Neural cell (in vitro differentiated cells): ENCODE measurements at regions not wholly inside any gene's neighbourhood (a gene's known extent, or its start where the extent isn't known, plus 50 kb on each side); places are given as distances from the start of the nearest gene placed in this dataset.

Experiments used
- H2AFZ ChIP-seq: fragments of 200-600, 300-800 bp; sonication (generic), shearing (Covaris generic); 2 replicates; pipeline ENCODE4 v1.6.0; 2014; ENCODE audit warnings: low read depth, mild to moderate bottlenecking, antibody characterized with exemption, low read length, moderate library complexity
- H3F3A ChIP-seq: fragments of 200-600 bp; shearing (Covaris generic); 2 replicates; pipeline ENCODE4 v1.6.1; 2016; ENCODE audit warnings: mild to moderate bottlenecking, moderate library complexity, mixed read lengths, antibody characterized with exemption, low read length; ENCODE audit not compliant: insufficient read depth, poor library complexity, severe bottlenecking
- H3K27ac ChIP-seq: fragments of 200-600, 300-800 bp; sonication (generic), shearing (Covaris generic); 2 replicates; pipeline ENCODE4 v1.5.1; 2014; ENCODE audit warnings: mild to moderate bottlenecking, low read length, moderate library complexity
- H3K27me3 ChIP-seq: fragments of 300-800, 200-600 bp; sonication (generic), shearing (Covaris generic); 2 replicates; pipeline ENCODE4 v1.6.0; 2014; ENCODE audit warnings: mild to moderate bottlenecking, low read depth, low read length, moderate library complexity; ENCODE audit not compliant: insufficient read depth
- H3K36me3 ChIP-seq: fragments of 300-800, 200-600 bp; sonication (generic), shearing (Covaris generic); 2 replicates; pipeline ENCODE4 v1.5.1; 2014; ENCODE audit warnings: mild to moderate bottlenecking, antibody characterized with exemption, low read length, moderate library complexity; ENCODE audit not compliant: insufficient read depth
- H3K4me2 ChIP-seq: fragments of 300-800, 200-600 bp; sonication (generic), shearing (Covaris generic); 2 replicates; pipeline ENCODE4 v1.6.0; 2014; ENCODE audit warnings: mild to moderate bottlenecking, low read length
- H3K4me3 ChIP-seq: fragments of 300-800, 200-600 bp; sonication (generic), shearing (Covaris generic); 2 replicates; pipeline ENCODE4 v1.5.1; 2014; ENCODE audit warnings: mild to moderate bottlenecking, low read length, moderate library complexity
- H3K79me2 ChIP-seq: fragments of 200-600 bp; shearing (Covaris generic); replicated peaks from 2 replicates; pipeline ENCODE4 v1.6.0; 2014; ENCODE audit warnings: mild to moderate bottlenecking, low read length, moderate library complexity; ENCODE audit not compliant: insufficient read depth
- H3K9ac ChIP-seq: fragments of 300-800, 200-600 bp; sonication (generic), shearing (Covaris generic); 2 replicates; pipeline ENCODE4 v1.6.1; 2016; ENCODE audit warnings: mild to moderate bottlenecking, low read length, mixed read lengths
- H3K9me2 ChIP-seq: fragments of 200-600 bp; shearing (Covaris generic); 2 replicates; pipeline ENCODE4 v1.6.1; 2016; ENCODE audit warnings: mild to moderate bottlenecking, low read length, mixed read lengths; ENCODE audit not compliant: insufficient read depth
- H3K9me3 ChIP-seq: fragments of 200-600, 300-800 bp; sonication (generic), shearing (Covaris generic); 2 replicates; pipeline ENCODE4 v1.6.1; 2016; ENCODE audit warnings: mild to moderate bottlenecking, mixed run types, low read length, moderate library complexity, mixed read lengths
- H4K20me1 ChIP-seq: fragments of 200-600 bp; shearing (Covaris generic); 2 replicates; pipeline ENCODE4 v1.6.1; 2016; ENCODE audit warnings: mild to moderate bottlenecking, mixed run types; ENCODE audit not compliant: insufficient read depth
- EP300 ChIP-seq: fragments of 450-650 bp; conservative IDR thresholded peaks from 2 replicates; pipeline ENCODE4 v1.6.1; 2014; ENCODE audit warnings: antibody characterized with exemption, mild to moderate bottlenecking, moderate library complexity; ENCODE audit not compliant: poor library complexity, severe bottlenecking
- EZH2 ChIP-seq: fragments of 200-600, 300-800 bp; shearing (Covaris generic), sonication (generic); IDR thresholded peaks from 2 replicates; pipeline ENCODE4 v1.6.1; 2014; ENCODE audit warnings: antibody characterized with exemption, low read length, borderline replicate concordance, mild to moderate bottlenecking; ENCODE audit not compliant: insufficient read depth, poor library complexity, severe bottlenecking
- MXI1 ChIP-seq: fragments of 450-650 bp; conservative IDR thresholded peaks from 2 replicates; pipeline ENCODE4 v1.6.1; 2014; ENCODE audit warnings: antibody characterized with exemption, mild to moderate bottlenecking; ENCODE audit not compliant: poor library complexity, severe bottlenecking
- POLR2AphosphoS5 ChIP-seq: IDR thresholded peaks from 2 replicates; pipeline ENCODE4 v1.6.1; 2012
- RAD21 ChIP-seq: fragments of 450-650 bp; conservative IDR thresholded peaks from 2 replicates; pipeline ENCODE4 v1.6.1; 2014; ENCODE audit warnings: antibody characterized with exemption, mild to moderate bottlenecking, moderate library complexity
- SMC3 ChIP-seq: fragments of 450-650 bp; conservative IDR thresholded peaks from 2 replicates; pipeline ENCODE4 v1.6.1; 2014; ENCODE audit warnings: antibody characterized with exemption, mild to moderate bottlenecking, moderate library complexity; ENCODE audit not compliant: poor library complexity
- TAF1 ChIP-seq: IDR thresholded peaks from 2 replicates; pipeline ENCODE4 v1.6.1; 2012; ENCODE audit warnings: low read depth
- TF ChIP-seq, protein P1 (sequence below): IDR thresholded peaks from 2 replicates; pipeline ENCODE4 v1.6.1; 2012; ENCODE audit warnings: borderline replicate concordance
- TF ChIP-seq, protein P2 (sequence below): fragments of 450-650 bp; IDR thresholded peaks from 2 replicates; pipeline ENCODE4 v1.5.1; 2014; ENCODE audit warnings: antibody characterized with exemption, mild to moderate bottlenecking, moderate library complexity; ENCODE audit not compliant: poor library complexity, severe bottlenecking

DNA sequence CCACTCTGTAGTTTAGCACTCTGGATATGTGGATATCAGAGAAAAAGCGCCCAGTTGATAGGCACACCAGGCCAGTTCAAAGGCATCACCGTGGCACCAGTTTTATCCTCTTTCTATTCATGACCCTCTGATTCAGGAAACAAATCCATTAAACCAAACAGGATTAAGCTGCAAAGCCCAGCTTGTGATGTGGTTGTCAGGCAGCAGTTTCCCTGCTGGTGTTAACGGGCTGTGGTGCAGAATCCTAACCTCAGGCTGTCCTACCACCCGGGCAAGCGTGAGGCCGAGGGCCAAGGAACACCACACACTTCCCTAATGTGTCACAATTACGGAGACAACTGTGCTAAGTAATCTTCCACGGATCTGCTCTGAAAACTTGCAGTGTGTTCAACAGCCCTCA is 209.1 kb downstream of the OLFM4 start:
- no peaks in the 10 kb centered on the region for H3F3A ChIP-seq
- H4K20me1 ChIP-seq = no peaks in the 10 kb centered on the region
- TF ChIP-seq MXI1 (no peak), SMC3 (no peak), EZH2 (no peak), EP300 (no peak), RAD21 (no peak), TAF1 (no peak), POLR2AphosphoS5 (no peak)
- TF ChIP-seq, protein P1, sequence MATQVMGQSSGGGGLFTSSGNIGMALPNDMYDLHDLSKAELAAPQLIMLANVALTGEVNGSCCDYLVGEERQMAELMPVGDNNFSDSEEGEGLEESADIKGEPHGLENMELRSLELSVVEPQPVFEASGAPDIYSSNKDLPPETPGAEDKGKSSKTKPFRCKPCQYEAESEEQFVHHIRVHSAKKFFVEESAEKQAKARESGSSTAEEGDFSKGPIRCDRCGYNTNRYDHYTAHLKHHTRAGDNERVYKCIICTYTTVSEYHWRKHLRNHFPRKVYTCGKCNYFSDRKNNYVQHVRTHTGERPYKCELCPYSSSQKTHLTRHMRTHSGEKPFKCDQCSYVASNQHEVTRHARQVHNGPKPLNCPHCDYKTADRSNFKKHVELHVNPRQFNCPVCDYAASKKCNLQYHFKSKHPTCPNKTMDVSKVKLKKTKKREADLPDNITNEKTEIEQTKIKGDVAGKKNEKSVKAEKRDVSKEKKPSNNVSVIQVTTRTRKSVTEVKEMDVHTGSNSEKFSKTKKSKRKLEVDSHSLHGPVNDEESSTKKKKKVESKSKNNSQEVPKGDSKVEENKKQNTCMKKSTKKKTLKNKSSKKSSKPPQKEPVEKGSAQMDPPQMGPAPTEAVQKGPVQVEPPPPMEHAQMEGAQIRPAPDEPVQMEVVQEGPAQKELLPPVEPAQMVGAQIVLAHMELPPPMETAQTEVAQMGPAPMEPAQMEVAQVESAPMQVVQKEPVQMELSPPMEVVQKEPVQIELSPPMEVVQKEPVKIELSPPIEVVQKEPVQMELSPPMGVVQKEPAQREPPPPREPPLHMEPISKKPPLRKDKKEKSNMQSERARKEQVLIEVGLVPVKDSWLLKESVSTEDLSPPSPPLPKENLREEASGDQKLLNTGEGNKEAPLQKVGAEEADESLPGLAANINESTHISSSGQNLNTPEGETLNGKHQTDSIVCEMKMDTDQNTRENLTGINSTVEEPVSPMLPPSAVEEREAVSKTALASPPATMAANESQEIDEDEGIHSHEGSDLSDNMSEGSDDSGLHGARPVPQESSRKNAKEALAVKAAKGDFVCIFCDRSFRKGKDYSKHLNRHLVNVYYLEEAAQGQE = no peak
- TF ChIP-seq, protein P2, sequence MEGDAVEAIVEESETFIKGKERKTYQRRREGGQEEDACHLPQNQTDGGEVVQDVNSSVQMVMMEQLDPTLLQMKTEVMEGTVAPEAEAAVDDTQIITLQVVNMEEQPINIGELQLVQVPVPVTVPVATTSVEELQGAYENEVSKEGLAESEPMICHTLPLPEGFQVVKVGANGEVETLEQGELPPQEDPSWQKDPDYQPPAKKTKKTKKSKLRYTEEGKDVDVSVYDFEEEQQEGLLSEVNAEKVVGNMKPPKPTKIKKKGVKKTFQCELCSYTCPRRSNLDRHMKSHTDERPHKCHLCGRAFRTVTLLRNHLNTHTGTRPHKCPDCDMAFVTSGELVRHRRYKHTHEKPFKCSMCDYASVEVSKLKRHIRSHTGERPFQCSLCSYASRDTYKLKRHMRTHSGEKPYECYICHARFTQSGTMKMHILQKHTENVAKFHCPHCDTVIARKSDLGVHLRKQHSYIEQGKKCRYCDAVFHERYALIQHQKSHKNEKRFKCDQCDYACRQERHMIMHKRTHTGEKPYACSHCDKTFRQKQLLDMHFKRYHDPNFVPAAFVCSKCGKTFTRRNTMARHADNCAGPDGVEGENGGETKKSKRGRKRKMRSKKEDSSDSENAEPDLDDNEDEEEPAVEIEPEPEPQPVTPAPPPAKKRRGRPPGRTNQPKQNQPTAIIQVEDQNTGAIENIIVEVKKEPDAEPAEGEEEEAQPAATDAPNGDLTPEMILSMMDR = no peak
- H3K27me3 ChIP-seq = no peaks in the 10 kb centered on the region
- no peak overlapping the region for H3K4me3 ChIP-seq
- no peaks in the 10 kb centered on the region for H3K79me2 ChIP-seq
- H3K9ac ChIP-seq = no peak overlapping the region
- no peaks in the 10 kb centered on the region for H3K36me3 ChIP-seq
- no peak overlapping the region for H3K4me2 ChIP-seq
- H2AFZ ChIP-seq = no peak overlapping the region
- no peaks in the 10 kb centered on the region for H3K9me2 ChIP-seq
- no peaks in the 10 kb centered on the region for H3K9me3 ChIP-seq
- H3K27ac ChIP-seq = no peak overlapping the region

DNA sequence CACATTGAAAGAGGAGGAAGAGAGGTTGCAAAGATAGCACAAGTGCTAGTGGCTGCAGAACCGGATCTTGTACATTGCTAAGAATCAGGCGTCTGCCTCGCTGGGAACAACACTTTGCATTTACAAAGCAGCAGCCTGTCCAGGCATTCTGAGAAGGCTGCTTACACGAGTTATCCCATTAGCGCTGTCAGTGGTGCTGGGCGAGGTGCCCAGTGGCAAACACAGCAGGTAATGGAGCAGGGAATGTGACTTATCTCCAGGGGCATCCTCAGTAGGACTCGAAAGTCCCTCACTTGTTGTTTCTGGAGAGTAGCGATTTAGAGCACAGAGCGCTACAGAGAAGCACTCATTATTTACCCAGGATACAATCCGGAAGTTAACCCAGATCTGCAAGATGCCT is 209.6 kb downstream of the OLFM4 start:
- Histone ChIP-seq H3K9me2 (no peaks in the 10 kb centered on the region), H3K9ac (no peak overlapping the region), H3K36me3 (no peaks in the 10 kb centered on the region), H4K20me1 (no peaks in the 10 kb centered on the region), H3K27me3 (no peaks in the 10 kb centered on the region), H3K4me2 (no peak overlapping the region), H3K79me2 (no peaks in the 10 kb centered on the region), H3K9me3 (no peaks in the 10 kb centered on the region), H3K4me3 (no peak overlapping the region), H2AFZ (no peak overlapping the region), H3K27ac (no peak overlapping the region), H3F3A (no peaks in the 10 kb centered on the region)
- TF ChIP-seq, protein P2 = no peak
- no peak for TF ChIP-seq RAD21
